Left ventricle myocardium inferior (tissue), 1 donor: ENCODE measurements at regions not wholly inside any gene's neighbourhood (a gene's known extent, or its start where the extent isn't known, plus 50 kb on each side); places are given as distances from the start of the nearest gene placed in this dataset.

ENCODE experiments used
- DNase-seq: peaks from one replicate; pipeline ENCODE4 v3.0.0-alpha.2; 2020
- H3K27ac ChIP-seq: fragments of 200-600 bp; replicated peaks from 2 replicates; pipeline ENCODE4 v1.8.0; 2021
- H3K27me3 ChIP-seq: fragments of 200-600 bp; 2 replicates; pipeline ENCODE4 v1.8.0; 2021; ENCODE audit warnings: low read depth
- H3K36me3 ChIP-seq: fragments of 200-600 bp; 2 replicates; pipeline ENCODE4 v1.8.0; 2021
- H3K4me1 ChIP-seq: fragments of 200-600 bp; 2 replicates; pipeline ENCODE4 v1.8.0; 2021
- H3K4me3 ChIP-seq: fragments of 200-600 bp; 2 replicates; pipeline ENCODE4 v1.8.0; 2021; ENCODE audit warnings: mild to moderate bottlenecking, moderate library complexity
- H3K9me3 ChIP-seq: fragments of 200-600 bp; replicated peaks from 2 replicates; pipeline ENCODE4 v1.8.0; 2021
- intact Hi-C: fragments of 100-400 bp; cut with micrococcal nuclease; formaldehyde crosslinking; loops from one replicate; pipeline ENCODE4 v1.11.0; 2022
- TF ChIP-seq, protein P1 (sequence below): fragments of 200-600 bp; IDR thresholded peaks from 2 replicates; pipeline ENCODE4 v1.8.0; 2021; ENCODE audit warnings: antibody characterized with exemption, mild to moderate bottlenecking, borderline replicate concordance
- donor health status: DM: no; HTN: yes; CAD: no; lungs with severe emphysema.

DNA sequence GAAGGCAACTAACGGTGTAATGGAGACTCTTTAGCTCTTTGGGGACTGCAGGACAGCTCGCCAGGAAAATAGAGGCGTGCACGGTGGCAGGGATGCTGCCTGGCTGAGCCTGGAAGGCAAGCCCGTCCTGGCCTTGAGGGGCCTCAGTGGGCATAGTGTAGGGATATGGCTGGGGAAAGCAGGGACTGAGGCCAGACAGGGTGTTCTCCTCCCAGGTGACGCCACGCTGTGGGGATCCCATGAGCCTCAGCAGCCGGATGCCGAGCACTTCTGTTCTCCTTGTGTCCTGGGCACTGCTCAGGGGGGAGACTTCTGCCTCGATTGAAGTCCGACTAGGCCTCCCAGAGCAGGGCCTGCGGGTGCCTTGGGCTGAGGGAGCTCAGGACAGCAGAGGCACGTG, 89.2 kb downstream of the NPIPB11 start:
- Histone ChIP-seq H3K27ac (no peak overlapping the region), H3K36me3 (peaks cover 10% of the 10 kb centered on the region), H3K27me3 (no peaks in the 10 kb centered on the region), H3K4me3 (no peak overlapping the region), H3K4me1 (peaks cover 36% of the 10 kb centered on the region), H3K9me3 (no peaks in the 10 kb centered on the region)
- intact Hi-C loops, result no loop called here
- TF ChIP-seq, protein P1, sequence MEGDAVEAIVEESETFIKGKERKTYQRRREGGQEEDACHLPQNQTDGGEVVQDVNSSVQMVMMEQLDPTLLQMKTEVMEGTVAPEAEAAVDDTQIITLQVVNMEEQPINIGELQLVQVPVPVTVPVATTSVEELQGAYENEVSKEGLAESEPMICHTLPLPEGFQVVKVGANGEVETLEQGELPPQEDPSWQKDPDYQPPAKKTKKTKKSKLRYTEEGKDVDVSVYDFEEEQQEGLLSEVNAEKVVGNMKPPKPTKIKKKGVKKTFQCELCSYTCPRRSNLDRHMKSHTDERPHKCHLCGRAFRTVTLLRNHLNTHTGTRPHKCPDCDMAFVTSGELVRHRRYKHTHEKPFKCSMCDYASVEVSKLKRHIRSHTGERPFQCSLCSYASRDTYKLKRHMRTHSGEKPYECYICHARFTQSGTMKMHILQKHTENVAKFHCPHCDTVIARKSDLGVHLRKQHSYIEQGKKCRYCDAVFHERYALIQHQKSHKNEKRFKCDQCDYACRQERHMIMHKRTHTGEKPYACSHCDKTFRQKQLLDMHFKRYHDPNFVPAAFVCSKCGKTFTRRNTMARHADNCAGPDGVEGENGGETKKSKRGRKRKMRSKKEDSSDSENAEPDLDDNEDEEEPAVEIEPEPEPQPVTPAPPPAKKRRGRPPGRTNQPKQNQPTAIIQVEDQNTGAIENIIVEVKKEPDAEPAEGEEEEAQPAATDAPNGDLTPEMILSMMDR, result no peak
- no peak for DNase-seq

- Histone ChIP-seq H3K27me3 (no peaks in the 10 kb centered on the region), H3K36me3 (peaks cover 11% of the 10 kb centered on the region), H3K9me3 (no peaks in the 10 kb centered on the region), H3K4me3 (no peak overlapping the region), H3K4me1 (peaks cover 37% of the 10 kb centered on the region), H3K27ac (no peak overlapping the region)
- DNase-seq, result no peak
- TF ChIP-seq, protein P1, result no peak
- intact Hi-C loops, result no loop called here
These were observed 89.7 kb downstream of the NPIPB11 start for GRCh38 chr16:29316761-29317183.

DNA sequence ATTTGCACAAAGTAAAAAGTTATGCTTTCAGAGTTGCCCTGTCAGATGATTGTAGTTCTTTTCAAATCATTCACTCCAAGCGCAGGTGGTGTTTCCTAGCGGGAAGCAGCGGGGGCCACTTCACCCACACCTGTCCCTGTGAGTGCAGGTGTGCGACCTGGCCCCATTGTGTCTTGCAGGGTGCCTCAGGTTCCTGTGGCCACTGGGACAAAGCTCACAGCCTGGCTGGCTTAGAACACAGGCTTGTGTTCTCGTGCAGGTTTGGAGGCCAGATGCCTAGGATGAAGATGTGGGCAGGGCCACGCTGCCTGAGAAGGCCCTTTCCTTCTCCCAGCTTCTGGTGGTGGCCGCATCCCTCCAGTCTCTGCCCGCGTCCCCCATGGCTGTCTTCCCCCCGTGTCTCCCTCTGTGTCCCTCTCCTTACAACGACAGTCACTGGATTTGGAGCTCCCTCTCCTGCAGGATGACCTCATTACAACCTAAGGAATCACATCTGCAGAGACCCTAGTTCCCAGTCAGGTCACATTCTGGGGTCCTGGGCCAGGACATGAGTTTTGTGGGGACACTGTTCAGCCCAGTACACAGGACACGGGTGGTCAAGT, 90.5 kb downstream of the NPIPB11 start:
- no peaks in the 10 kb centered on the region for H3K27me3 ChIP-seq
- H3K9me3 ChIP-seq, result no peaks in the 10 kb centered on the region
- peaks cover 41% of the 10 kb centered on the region for H3K4me1 ChIP-seq
- H3K4me3 ChIP-seq, result no peak overlapping the region
- TF ChIP-seq, protein P1, result peak; percentile 40
- intact Hi-C loops, result no loop called here
- H3K36me3 ChIP-seq, result peaks cover 9% of the 10 kb centered on the region
- no peak overlapping the region for H3K27ac ChIP-seq
- no peak for DNase-seq

- peak overlapping the region; percentile 33 for H3K27ac ChIP-seq
- TF ChIP-seq, protein P1, result no peak
- H3K9me3 ChIP-seq, result no peaks in the 10 kb centered on the region
- H3K4me1 ChIP-seq, result peaks cover 47% of the 10 kb centered on the region
- peaks cover 7% of the 10 kb centered on the region for H3K36me3 ChIP-seq
- H3K27me3 ChIP-seq, result no peaks in the 10 kb centered on the region
- no peak overlapping the region for H3K4me3 ChIP-seq
- DNase-seq, result no peak
- intact Hi-C loops, result no loop called here
These were observed 91.5 kb downstream of the NPIPB11 start for GRCh38 chr16:29315046-29315445.

GRCh38 chr16:29314292-29314934, 92.1 kb downstream of the NPIPB11 start:
- peak overlapping the region; percentile 33 for H3K27ac ChIP-seq
- peaks cover 7% of the 10 kb centered on the region for H3K36me3 ChIP-seq
- H3K4me3 ChIP-seq, result no peak overlapping the region
- intact Hi-C loops, result no loop called here
- H3K4me1 ChIP-seq, result peaks cover 53% of the 10 kb centered on the region
- no peak for DNase-seq
- no peaks in the 10 kb centered on the region for H3K27me3 ChIP-seq
- TF ChIP-seq, protein P1, result no peak
- no peaks in the 10 kb centered on the region for H3K9me3 ChIP-seq
